ENCODE measurements at regions not wholly inside any gene's neighbourhood (a gene's known extent, or its start where the extent isn't known, plus 50 kb on each side); places are given as distances from the start of the nearest gene placed in this dataset.
"Not testable (repeated sequence)": the region's sequence is repeated elsewhere in the genome, so short reads cannot be mapped to it uniquely, and the experiment has no call there.

DNA sequence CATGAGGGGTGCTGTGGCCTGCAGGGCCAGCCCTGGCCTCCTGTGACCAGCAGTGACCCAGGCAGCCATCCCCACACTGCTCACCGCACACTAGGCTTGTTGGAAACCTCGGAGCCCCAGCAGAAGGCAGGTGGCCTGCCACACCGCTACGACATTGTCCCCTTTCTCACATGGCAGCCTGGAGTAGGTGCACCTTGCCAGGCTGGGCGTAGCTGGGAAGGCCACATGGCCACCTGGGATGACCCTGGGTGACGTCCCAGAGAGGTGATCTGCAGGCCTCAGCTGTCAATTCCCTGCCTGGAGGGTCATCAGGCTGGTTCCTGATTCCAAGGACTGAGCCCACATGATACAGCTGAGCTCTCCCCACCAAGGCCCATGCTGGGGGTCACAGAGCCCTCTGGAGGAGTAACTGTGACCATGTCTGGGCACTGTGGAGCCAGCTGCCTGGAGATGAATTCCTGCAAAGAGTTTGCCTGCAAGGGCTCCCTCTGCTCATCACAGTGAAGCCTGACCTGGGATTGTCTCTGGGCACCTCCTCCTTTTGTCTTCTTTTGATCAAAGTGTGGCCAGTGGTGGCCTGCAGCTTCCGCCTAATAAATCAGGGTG is 119.6 kb upstream of the OTOS start:
- H3K4me3 ChIP-seq (ENCODE audit: low read depth, low read length) = no peak overlapping the region
- DNase-seq (ENCODE audit: low read depth) = no peak
- TF ChIP-seq, protein P1, sequence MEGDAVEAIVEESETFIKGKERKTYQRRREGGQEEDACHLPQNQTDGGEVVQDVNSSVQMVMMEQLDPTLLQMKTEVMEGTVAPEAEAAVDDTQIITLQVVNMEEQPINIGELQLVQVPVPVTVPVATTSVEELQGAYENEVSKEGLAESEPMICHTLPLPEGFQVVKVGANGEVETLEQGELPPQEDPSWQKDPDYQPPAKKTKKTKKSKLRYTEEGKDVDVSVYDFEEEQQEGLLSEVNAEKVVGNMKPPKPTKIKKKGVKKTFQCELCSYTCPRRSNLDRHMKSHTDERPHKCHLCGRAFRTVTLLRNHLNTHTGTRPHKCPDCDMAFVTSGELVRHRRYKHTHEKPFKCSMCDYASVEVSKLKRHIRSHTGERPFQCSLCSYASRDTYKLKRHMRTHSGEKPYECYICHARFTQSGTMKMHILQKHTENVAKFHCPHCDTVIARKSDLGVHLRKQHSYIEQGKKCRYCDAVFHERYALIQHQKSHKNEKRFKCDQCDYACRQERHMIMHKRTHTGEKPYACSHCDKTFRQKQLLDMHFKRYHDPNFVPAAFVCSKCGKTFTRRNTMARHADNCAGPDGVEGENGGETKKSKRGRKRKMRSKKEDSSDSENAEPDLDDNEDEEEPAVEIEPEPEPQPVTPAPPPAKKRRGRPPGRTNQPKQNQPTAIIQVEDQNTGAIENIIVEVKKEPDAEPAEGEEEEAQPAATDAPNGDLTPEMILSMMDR (IDR thresholded peaks at IDR 0.05; ENCODE audit: low read depth, low read length, missing control alignments) = no peak

DNA sequence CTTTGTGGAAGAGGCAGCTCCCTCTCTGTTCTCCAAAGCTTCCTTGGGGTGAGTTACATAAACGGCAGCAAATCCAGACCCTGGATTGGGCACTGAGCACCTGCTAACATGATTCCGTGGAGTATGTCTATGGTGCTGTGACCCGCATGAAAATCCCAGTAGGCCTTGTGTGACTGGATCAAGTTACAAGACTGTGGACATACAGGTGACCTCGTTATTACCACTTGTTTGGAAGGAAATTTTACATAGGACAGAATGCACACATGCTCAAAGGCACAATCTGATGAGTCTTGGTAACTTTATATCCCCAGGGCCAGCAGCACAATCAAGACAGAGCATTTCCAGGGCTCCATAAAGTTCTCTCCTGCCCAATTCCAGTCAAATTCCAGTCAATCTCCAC is 120.2 kb upstream of the OTOS start:
- H3K4me3 ChIP-seq (ENCODE audit: low read depth, low read length) = no peak overlapping the region
- DNase-seq (ENCODE audit: low read depth) = no peak
- TF ChIP-seq, protein P1 (IDR thresholded peaks at IDR 0.05; ENCODE audit: low read depth, low read length, missing control alignments) = no peak

DNA sequence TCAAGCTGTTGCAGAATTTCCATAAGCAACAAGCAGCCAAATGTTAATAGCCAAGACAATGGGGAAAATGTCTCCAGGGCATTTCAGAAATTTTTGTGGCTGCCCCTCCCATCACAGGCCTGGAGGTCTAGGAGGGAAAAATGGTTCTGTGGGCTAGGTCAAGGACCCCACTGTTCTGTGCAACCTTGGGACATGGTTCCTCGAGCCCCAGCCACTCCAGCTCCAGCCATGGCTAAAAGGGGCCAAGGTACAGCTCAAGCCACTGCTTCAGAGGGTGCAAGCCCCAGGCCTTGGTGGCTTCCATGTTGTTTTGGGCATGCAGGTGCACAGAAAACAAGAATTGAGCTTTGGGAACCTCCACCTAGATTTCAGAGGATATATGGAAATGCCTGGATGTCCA is 122.1 kb upstream of the OTOS start:
- not testable (repeated sequence) for DNase-seq (ENCODE audit: low read depth); H3K4me3 ChIP-seq (ENCODE audit: low read depth, low read length)

DNA sequence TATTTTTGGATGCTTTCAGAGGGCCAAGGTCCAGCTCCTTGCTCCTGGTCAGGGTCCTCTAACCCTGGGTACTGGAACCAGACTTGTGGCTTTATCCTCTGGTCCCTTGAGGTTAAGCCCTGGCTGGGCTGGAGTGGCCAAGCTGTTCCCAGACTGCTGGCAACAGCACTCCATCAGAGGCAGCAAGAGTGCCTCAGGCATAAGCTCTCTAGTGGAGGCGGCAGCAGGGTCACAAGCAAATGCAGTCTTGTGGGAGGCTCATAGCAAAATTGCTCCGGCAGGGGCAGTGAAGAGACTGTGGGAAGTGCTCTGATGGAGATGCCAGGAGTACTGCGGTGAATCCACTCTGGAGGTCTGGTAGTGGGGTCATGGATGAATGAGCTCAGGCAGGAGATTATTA is 128.9 kb upstream of the OTOS start:
- H3K4me3 ChIP-seq (ENCODE audit: low read depth, low read length) = no peak overlapping the region
- no peak for DNase-seq (ENCODE audit: low read depth)
- TF ChIP-seq, protein P1 (IDR thresholded peaks at IDR 0.05; ENCODE audit: low read depth, low read length, missing control alignments) = no peak

DNA sequence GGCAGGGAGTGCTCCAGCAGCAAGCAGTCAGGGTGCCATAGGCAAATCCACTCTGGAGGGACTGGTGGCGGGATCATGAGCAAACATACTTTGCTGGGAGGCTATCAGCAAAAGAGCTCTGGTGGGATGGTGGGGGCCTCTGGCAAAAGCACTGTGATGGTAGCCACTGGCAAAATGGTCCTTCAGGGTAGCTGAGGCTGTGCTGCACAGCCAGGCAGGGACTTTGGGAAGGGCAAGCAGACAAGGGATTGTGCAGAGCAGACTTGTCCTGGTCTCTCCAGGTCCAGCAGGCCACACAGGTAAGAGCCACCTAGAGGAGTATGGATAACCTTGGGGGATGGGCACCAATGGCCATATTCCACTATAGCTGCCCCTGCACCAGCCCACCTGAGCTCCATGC is 129.4 kb upstream of the OTOS start:
- no peak overlapping the region for H3K4me3 ChIP-seq (ENCODE audit: low read depth, low read length)
- DNase-seq (ENCODE audit: low read depth) = no peak
- TF ChIP-seq, protein P1 (IDR thresholded peaks at IDR 0.05; ENCODE audit: low read depth, low read length, missing control alignments) = no peak

DNA sequence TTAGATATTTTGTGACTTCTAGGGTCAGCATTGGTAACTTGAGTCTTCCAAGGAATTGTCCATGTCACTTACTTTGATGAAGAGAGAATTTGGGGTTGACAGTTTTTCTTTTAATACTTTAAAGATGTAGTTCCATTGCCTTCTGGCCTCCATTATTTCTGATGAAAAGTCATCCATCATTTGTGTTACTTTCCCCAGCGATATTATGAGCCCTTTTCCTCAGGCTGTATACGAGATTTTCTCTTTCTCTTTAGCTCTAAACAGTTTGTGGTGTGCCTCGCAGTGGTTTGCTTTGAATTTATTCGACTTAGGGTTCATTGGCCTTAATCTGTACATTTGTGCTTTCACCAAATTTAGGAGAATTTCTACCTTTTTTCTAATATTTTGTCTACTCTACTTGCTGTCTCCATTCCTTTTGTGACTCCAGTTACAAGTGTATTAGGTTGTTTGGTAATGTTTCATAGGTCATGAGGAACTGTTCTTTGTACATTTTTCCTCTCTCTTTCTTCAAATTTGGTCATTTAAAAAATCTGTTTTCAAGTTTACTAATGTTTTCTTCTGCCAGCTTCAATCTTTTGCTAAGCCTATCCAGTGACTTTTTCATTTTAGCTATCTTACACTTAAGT is 131.4 kb upstream of the OTOS start:
- TF ChIP-seq, protein P1 (IDR thresholded peaks at IDR 0.05; ENCODE audit: low read depth, low read length, missing control alignments) = no peak
- DNase-seq (ENCODE audit: low read depth) = no peak
- no peak overlapping the region for H3K4me3 ChIP-seq (ENCODE audit: low read depth, low read length)

DNA sequence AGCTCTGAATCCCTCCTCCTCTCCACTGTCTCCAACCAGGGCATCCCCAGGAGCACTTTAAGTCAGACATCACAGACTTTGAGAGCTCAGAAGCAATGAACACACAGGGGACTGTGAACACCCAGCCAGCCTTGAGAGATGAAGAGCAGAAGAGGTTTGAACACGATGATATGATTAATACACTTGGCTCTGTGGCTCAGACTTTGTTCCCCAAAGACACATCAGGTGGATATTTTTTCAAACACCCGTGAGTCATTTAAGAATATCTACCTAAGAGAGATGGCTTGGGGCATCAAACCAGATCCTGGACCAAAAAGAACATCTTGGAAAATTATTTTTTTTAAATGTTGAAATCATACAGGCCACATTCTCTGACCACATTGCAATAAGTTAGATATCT is 134.9 kb upstream of the OTOS start:
- no peak overlapping the region for H3K4me3 ChIP-seq (ENCODE audit: low read depth, low read length)
- DNase-seq (ENCODE audit: low read depth) = no peak
- TF ChIP-seq, protein P1 (IDR thresholded peaks at IDR 0.05; ENCODE audit: low read depth, low read length, missing control alignments) = no peak
